NCI-H524 treated with DMSO at 0.1 percent for 48 hours (cell line): ENCODE measurements at regions not wholly inside any gene's neighbourhood (a gene's known extent, or its start where the extent isn't known, plus 50 kb on each side); places are given as distances from the start of the nearest gene placed in this dataset.
A peak's percentile ranks its signal among the peaks of the same experiment; 100 is the strongest.

Experiments
- DNase-seq: peaks from one replicate; lab custom pipeline; 2025; lab: John Stamatoyannopoulos, UW

DNA sequence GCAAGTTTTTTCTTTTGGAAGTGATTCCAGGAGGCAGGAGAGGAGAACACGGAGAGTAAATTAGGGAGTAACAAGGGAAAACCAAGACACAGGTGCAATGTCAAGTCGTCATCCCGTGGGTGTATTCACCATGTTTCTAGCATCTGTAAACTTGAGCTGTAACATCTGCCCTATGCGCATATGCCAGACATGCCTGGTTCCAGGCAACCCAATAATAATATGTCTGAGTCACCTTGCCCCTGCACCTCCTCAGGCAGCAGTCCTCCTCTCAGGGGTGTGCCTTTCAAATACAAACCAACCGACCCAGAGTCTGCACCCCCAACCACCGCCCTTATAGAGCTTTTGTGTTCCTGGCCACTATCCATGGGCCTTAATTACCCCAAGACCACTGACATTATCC is 107.0 kb upstream of the PDE1C start:
- no peak for DNase-seq

DNA sequence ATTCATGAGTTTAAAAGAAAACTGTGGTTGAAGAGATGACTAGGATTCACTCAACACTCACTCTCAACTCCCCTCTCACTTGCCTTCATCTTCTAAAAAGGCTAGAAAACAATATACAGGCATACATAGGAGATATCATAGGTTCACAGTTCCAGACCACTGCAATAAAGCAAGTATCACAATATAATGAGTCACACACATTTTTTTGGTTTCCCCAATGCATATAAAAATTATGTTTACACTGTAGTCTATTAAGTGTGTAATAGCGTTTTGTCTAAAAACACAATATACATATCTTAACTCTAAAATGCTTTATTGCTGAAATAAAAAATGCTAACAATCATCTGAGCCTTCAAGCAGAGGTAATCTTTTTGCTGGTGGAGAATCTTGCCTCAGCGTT is 104.9 kb upstream of the PDE1C start:
- no peak for DNase-seq

DNA sequence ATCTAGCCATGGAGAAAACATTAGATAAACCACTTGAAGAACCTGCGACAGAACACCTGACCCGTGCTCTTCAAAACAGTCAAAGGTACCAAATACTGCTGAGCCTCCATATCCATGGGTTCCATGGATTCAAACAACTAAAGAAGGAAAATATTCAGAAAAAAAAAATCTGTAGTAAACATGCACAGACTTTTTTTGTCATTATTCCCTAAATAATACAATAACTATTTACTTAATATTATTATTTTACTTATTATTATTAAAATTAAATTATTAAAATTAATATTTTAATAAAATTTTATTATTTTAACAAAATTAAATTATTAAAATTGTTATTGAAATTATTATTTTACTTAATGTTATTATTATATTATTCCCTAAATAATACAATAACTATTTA is 101.0 kb upstream of the PDE1C start:
- DNase-seq: no peak

DNA sequence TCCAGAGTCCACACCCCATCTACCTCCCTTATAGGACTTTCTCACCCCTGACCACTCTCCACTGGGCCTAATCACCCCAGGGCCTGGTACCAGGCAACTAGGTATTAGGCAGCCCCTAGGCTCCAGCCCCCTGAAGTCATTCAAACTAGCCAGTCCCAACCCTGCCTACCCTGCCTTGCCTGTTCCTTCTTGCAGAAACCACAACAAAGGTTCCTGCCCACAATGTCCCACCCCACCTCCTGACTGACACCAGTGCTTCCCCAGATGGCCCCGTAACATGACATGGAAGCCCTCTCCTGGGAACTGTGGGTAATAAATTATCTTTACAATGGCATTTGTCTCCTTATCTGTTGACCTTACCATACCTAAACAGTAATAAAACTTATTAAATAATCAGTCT is 100.6 kb upstream of the PDE1C start:
- no peak for DNase-seq

DNA sequence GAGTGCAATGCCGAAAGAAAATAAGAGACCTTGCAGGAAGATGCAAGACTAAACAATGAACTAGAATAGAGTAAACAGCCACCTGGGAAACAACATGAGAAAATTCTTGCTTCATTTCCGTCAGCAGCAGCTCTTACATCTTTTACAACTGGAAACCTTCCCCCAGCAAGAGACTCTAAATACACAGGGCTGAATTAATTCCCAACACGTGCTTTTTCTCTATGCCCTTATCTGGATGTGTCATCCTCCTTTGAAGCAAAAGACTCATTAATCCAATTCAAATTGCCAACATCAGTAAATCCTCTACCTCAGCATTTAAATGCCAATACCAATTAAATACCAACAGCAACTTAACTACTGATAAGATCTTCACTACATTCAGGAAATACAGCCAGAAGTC is 99.0 kb upstream of the PDE1C start:
- DNase-seq: no peak

DNA sequence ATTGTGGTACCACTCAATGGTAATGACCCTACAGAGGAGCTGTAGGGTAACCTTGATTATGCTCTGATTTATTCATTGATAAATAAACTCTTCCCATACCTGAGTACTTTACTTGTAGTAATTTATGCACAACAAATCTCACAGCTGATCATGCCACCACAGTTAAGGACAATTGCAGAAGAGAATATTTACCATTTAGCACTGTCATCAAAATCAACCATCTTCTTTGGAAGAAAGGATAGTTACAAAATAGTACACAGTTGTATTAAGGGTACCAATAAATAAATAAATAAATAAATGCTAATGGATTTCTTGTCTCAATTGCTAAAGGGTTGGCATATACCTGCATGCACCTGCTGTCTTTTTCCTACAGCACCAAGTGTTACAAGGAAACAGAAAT is 97.6 kb upstream of the PDE1C start:
- DNase-seq: no peak

DNA sequence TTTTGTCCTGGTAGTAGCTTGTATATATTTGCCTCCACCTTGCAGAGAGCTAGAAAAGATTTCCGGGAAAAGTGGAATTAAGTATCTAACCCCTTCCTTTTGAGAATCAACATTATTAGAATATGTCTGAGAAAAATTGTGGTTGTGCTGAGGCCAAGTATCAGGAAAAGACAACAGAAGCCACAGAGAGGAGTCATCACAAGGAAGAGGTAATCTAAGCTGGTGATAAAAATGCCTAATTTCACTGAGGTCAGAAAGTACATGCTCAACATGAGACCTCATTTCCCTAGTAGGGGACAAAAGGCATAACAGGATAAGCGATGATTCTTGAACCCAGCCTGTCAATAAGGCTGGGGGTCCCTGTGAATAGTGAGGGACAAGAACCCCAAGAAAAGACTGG is 97.0 kb upstream of the PDE1C start:
- DNase-seq: no peak

DNA sequence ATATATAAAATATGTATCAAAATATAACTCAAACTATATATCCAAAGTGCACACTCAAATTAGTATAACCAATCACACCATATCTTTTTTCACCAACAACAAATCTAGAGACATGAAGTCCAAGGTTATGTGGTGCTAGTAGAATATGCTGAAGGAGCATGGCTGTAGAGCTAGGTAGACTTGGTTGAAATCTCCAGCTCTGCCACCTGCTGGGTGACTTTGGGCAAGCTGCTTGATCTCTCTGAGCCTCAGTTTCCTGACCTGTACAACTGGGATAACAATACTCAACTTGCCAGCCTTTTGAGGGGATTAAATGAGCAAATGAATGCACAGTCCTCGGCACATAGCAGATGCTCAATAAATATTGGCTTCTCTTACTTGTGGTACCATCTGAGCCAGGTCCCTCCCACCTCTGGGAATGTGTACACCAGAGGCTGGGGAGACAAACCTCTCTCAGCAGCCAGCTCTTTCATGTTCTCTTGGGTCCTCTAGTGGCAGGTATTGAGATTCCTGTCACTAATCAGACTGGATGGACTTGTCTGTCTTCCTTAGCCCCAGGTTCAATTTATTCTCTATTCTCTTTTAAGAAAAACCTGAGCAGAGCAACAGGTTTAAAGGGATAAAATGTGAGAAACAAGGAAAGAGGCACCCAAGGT is 94.3 kb upstream of the PDE1C start:
- no peak for DNase-seq

DNA sequence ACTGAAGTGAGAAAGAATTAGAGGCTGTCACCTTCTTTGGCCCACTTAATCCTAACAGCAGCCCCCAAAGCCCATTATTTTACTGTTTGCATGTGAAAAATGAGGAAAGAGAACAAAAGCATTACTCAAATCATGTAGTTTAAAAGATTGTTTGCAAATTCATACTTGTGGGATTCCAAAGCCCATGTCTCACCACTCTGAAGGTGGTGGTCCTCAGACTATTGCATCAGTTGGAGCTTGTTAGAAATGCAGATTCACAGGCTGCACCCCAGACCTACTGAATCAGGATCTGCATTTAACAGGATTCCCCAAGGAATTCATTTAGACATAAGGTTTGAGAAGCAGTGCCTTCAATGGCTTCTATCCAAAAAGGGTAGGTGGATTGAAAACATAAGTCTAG is 93.7 kb upstream of the PDE1C start:
- DNase-seq: no peak

DNA sequence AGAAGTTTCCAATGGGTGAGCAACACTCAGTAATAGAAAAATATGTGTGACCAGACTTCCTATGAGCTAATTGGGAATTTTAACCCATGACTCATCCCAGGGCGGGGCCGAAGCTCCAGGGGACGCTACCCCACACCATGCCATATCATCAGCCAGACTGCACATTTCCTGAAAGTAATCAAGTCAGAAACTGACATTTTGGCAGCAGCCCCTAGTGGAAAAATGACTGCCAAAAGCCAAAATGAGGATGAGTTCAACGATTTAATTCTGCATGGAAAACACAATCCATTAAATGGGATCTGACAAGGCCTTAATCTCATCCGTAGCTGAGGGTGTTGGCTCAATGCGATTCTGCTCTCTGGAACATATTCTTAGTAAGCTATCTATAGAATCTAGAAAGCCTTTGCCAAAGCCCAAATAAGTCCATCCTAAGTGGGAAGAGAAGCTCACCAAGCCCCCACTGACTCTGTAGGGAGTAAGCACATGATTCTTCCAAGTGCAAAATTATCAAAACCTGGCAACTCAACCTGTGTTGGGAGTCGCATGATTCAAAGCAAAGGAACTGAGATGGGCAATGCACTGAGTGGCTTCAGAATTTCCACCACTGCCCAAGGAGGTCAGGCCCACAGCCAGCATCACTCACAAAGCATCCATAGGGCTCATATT is 93.1 kb upstream of the PDE1C start:
- no peak for DNase-seq

DNA sequence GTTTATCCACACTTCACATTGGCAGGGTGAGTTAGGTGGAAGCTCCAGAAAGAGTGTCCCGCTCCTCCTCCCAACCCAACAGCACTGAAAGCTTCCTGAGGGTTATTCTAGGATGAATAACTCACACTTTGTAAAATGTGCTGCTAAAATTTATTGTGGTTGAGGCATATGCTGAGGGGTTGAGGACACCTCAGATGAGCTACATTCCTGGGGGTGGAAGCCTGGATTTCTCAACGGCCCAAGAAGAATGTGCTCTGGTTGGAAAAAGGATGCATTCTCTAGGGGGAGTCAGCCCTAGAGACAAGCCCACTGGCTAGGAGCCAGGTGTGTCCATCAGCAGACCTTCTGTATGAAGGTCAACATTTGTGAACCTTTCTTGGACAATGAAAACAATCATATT is 91.5 kb upstream of the PDE1C start:
- DNase-seq: no peak

DNA sequence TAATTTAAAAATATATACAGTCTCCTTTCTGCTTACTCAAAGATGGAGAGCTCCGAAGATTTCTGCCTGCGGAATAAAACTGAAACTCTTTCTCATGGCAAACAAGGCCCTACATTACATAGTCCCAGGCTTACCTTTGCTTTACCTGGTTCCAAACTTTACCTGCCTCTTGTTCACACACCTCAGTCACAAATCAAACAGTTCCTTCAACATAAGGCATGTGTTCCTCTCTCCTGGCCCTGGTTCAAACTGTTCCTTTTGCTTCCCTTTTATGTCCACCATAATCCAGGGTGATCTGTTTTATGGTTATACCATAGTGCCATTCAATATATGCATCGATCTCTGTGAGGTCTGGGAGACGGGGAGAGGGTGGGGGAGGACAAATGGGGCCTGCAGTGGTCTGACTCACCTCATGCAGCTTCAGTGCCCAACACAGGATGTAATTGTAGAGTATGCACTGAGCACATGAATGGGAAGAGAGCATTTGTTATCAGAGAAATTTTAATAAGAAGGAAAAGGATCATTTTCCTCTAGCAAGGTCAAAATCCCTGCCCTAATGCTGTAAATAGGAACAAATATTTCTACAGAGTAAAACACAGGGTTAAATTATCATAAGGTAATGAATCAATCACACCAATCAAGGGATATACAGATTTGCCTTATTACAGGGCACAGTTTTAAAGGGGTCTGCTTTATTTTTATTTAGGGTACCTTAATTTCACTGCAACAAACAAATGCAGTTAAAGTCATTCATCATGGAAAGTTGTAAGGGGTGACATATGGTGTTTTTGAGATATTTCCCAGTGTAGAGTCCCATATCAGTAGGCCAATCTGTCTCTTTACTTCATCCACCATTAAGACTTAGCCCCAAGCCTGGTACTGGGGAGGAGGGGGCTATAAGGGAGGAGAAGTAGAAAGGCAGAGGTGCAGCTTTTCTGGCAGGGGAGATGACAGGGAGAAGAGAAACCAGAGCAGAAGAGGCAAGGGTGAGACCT is 88.8 kb upstream of the PDE1C start:
- DNase-seq: peak; percentile 30

DNA sequence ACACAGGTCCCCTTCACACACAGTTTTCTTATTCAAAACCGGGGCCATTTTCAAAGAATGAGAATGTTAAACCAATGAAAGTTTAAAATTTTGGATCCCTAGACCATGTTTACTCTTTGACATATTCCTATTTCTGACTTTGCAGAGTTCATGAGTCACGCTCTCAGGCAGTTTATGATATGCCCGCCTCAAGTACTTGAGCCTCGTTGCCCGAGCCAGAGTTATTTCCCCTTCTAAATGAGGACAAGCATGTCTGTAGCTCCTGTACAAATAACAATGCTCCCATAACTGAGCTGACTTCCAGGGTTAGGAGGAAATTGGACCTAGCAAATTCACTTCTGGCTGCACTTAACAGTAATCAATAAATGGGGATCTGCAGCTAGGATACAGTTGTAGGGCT is 87.9 kb upstream of the PDE1C start:
- DNase-seq: no peak

DNA sequence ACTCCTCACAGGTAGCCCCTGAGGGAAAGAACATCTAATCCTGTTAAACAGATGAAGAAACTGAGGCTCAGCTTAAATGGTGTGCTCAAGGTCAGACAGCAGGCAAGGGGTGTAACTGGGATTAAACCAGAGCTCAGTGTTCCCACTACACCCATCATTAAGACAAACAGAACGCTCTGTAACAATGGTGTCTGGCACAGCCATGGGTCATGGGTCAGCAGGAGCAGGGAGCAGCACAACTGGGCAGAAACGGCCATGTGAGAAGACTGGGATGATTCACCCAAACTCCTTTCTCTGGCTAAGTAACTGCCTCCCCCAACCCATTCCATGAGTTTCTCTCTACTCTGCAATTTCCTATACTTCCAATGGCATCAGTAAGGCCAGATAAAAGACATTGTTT is 85.5 kb upstream of the PDE1C start:
- DNase-seq: no peak

DNA sequence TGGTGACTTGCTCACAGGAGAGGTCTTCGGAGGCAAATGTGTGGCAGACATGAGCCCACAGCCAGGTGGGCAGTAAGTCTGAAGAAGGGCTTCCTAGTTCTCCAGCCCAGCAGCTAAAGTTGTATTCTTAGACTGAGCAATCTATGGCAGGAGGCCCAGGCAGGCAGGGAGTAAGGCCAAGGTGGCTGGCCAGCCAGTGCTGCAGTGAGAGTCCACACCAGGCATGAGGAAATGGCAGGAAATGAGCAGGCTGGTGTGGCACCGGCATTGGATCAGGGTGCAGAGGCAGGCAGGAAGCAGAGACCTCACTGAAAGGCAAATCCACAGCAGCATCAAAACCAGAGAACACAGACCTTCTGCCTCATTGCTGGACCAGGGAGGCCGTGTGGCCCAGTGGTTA is 84.6 kb upstream of the PDE1C start:
- no peak for DNase-seq

DNA sequence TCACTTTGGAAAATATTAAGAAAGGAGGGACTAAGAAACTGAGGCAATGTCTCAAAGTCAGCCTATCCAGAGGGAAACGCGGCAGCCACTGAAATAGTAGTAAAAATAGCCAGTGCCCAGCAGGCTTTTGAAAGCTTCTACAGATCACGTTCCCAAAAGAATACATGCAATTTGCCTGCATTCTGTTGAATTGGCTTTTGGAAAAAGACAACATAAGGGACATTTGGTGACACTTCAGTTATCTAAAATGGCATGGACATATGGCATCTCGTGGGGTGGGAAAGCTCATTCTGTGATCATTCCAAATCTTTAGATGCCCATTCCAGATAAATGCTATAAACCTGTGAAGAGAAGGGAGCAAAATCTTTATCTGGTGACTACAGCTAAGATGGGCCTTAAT is 82.8 kb upstream of the PDE1C start:
- peak; percentile 31 for DNase-seq

DNA sequence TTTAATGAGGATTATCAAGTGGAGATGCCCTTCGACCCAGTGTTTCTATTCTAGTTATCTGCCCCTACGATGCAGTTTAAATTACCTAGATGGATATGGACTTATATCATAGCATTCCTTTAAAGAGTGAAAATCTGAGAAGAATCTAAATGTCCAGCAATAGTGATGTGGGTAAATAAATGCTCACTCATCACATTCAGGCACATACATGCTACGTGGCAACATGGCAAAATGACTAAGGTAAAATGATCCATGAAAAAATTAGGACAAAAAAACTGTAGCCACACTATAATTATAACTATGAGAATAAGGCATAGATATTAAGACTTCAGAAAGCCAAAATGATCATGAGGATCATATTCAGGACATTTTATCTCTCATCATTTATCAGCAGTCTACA is 82.4 kb upstream of the PDE1C start:
- DNase-seq: no peak

DNA sequence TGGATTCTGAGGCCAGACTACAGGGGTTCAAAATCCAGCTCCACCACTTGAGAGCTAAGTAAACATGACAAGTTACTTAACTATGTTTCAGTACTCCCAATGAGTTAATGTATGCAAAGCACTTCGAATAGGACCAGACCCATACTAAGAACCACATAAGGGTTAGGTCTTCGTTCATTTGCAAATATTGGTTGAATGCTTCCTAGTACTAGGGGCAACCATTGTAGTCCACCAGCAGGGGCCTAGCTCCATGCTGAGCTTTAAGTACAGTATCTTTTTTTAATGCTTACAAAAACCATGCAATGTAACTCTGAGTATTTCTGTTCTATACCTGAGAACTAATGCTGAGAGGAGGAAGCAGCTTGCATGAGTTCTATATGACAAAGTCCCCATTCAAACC is 80.4 kb upstream of the PDE1C start:
- no peak for DNase-seq

DNA sequence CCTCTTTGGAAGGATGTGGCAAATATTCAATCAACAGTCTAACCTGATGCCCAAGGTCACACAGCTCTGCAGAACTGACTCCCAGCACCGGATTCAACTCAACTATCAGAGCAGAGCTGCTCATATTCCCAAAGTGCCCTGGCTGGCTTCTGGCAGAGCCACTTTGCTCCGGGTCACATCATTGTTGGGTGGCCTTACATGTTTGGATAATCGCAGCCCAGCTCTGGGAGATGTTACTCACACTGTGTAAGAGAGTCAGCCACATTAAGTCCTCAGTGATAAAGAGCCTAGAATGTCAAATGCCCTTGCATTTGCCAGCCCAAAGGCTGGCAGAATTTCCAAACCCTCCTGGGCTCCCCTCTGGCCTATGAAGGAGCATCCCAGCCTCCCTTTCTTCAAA is 79.8 kb upstream of the PDE1C start:
- no peak for DNase-seq

DNA sequence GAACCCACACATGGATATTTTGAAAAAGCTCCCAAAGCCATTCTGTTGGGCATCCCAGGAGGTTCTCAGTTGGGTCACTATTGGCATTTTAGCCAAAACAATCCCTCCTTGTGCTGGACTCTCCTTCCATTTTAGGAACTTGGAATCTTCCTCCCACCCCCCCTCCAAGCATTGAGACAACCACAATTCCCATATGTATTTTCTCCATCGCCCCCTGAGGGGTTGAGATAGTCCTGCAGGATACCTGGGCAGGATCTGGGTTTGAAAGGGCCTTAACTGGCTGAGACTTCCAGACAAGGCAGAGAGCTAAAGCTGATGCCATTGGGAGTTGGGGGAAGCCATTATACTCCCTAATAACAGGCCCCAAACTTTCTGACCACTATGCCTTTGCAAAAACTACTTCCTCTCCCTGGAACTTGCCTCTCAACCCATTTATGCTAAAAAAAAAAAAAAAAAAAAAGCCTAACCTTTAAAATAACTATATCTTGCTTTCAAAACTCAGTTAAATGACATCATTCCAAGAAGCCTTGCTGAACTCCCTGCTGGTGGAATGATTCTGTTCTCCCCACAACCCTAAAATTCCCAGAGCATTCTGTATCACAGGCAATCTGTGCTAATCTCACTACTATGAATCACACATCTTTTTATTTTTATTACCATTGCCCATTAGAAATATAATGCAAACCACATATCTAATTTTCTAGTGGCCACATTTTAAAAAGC is 77.5 kb upstream of the PDE1C start:
- DNase-seq: no peak

DNA sequence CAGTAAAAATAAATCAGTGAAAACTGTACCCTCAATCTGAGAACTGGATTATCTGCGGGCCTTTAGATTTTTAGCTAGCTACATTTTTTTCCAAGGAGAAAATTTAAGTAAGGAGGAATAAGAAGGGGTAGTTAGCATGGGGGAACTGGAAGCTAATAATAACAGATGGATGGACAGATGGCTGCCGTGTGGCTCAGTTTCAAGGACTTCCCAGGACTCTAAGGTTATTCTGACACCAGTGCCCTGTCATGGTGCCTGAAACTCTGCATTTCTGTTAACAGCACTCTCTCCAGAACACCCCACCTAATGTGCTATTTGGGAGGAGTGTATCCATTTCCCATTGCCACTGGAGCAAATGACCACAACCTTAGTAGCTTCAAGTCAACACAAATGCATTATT is 75.7 kb upstream of the PDE1C start:
- DNase-seq: peak; percentile 80

DNA sequence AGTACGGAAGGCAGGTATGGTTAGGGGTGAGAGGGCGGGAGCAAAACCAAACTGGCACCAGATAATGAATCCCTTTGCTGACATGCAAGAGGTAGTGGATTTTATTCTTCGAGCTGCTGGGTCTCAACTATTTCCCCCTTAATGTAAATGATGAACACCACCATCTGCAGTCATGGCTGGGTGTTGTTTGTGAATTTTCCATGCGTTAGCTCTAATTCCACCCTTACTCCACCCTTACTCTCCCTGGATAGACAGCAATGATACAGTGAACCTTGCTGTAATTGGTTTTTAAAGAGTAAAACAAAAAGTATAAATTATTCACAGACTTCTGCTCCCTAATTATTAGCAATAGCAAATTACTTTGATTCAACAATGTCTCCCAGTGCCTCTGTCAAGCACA is 74.5 kb upstream of the PDE1C start:
- DNase-seq: no peak
